IMR-90 (cell line): ENCODE measurements at regions not wholly inside any gene's neighbourhood (a gene's known extent, or its start where the extent isn't known, plus 50 kb on each side); places are given as distances from the start of the nearest gene placed in this dataset.
A peak's percentile ranks its signal among the peaks of the same experiment; 100 is the strongest.

Experiments used
- ATAC-seq: fragments of 200-7000 bp; cut with Tn5 transposase; 2 replicates; pipeline ENCODE4 v1.9.1; 2020; ENCODE audit warnings: low read depth, mild to moderate bottlenecking, moderate library complexity
- BruUV-seq: library from RNA; stranded (reverse); fragments of 400-500 nt; replicated peaks from 2 replicates; lab custom pipeline; 2021; lab: Mats Ljungman, UMichigan
- CTCF ChIA-PET: fragments of 300-600 bp; formaldehyde crosslinking; extraction: SDS; loops from one replicate; lab custom pipeline; 2021; ENCODE audit warnings: antibody characterized with exemption; lab: Yijun Ruan, JAX
- POLR2A ChIA-PET: fragments of 300-600 bp; sonication (Branson Sonifier 250); formaldehyde crosslinking; loops from one replicate; lab custom pipeline; 2022; ENCODE audit warnings: antibody characterized with exemption; ENCODE audit not compliant: unreplicated experiment; lab: Charles Lee
- DNase-seq: peaks from one replicate; pipeline ENCODE4 v3.0.0; 2013
- H2AFZ ChIP-seq: replicated peaks from 2 replicates; pipeline ENCODE3; 2013; ENCODE audit warnings: low read length, mild to moderate bottlenecking; ENCODE audit not compliant: poor library complexity
- H2AK5ac ChIP-seq: 2 replicates; pipeline ENCODE4 v1.6.1; 2013; ENCODE audit warnings: low read depth, low read length, inconsistent platforms
- H2AK9ac ChIP-seq: replicated peaks from 2 replicates; pipeline ENCODE3; 2013; ENCODE audit warnings: mild to moderate bottlenecking, low read depth, low read length, moderate library complexity; ENCODE audit not compliant: poor library complexity
- H2BK120ac ChIP-seq: 2 replicates; pipeline ENCODE4 v1.6.1; 2013; ENCODE audit warnings: low read depth, low read length, inconsistent platforms
- H2BK15ac ChIP-seq: 3 replicates; pipeline ENCODE4 v1.6.1; 2013; ENCODE audit warnings: low read depth, low read length, inconsistent platforms
- H2BK20ac ChIP-seq: 2 replicates; pipeline ENCODE4 v1.6.1; 2013; ENCODE audit warnings: low read depth, mild to moderate bottlenecking, inconsistent platforms, low read length, moderate library complexity
- H2BK5ac ChIP-seq: 2 replicates; pipeline ENCODE4 v1.6.1; 2013; ENCODE audit warnings: mild to moderate bottlenecking, low read depth, low read length, inconsistent platforms; ENCODE audit not compliant: poor library complexity, severe bottlenecking
- H3K14ac ChIP-seq: replicated peaks from 2 replicates; pipeline ENCODE4 v1.6.1; 2013; ENCODE audit warnings: low read depth, low read length, inconsistent platforms
- H3K18ac ChIP-seq: 2 replicates; pipeline ENCODE4 v1.6.1; 2013; ENCODE audit warnings: low read depth, low read length, control low read depth
- H3K23ac ChIP-seq: 2 replicates; pipeline ENCODE4 v1.6.1; 2013; ENCODE audit warnings: low read depth, low read length, inconsistent platforms
- H3K27ac ChIP-seq: 2 replicates; pipeline ENCODE4 v1.5.1; 2013; ENCODE audit warnings: mild to moderate bottlenecking, control low read depth, low read length; ENCODE audit not compliant: insufficient read depth
- H3K27me3 ChIP-seq: 2 replicates; pipeline ENCODE4 v1.6.1; 2013; ENCODE audit warnings: low read length; ENCODE audit not compliant: control insufficient read depth, insufficient read depth
- H3K36me3 ChIP-seq: 2 replicates; pipeline ENCODE4 v1.6.1; 2013; ENCODE audit warnings: low read length, mixed read lengths; ENCODE audit not compliant: control insufficient read depth, insufficient read depth
- H3K4ac ChIP-seq: 2 replicates; pipeline ENCODE4 v1.6.1; 2013; ENCODE audit warnings: low read depth, low read length, inconsistent platforms
- H3K4me1 ChIP-seq: 2 replicates; pipeline ENCODE4 v1.6.1; 2013; ENCODE audit warnings: low read length, mixed read lengths; ENCODE audit not compliant: control insufficient read depth, insufficient read depth
- H3K4me2 ChIP-seq: 2 replicates; pipeline ENCODE4 v1.6.1; 2013; ENCODE audit warnings: low read depth, mild to moderate bottlenecking, control low read depth, low read length, moderate library complexity
- H3K4me3 ChIP-seq: 2 replicates; pipeline ENCODE4 v1.5.1; 2013; ENCODE audit warnings: low read depth, mild to moderate bottlenecking, control low read depth, low read length, moderate library complexity; ENCODE audit not compliant: insufficient read depth
- H3K56ac ChIP-seq: 2 replicates; pipeline ENCODE4 v1.6.1; 2013; ENCODE audit warnings: low read length, inconsistent platforms; ENCODE audit not compliant: insufficient read depth; ENCODE audit errors: extremely low read depth
- H3K79me1 ChIP-seq, 2 experiments: 2 replicates each; pipeline ENCODE4 v1.6.1; 2013; ENCODE audit warnings: low read length in 2 of 2, inconsistent platforms in 1 of 2, low read depth in 1 of 2
- H3K9ac ChIP-seq: 2 replicates; pipeline ENCODE4 v1.6.1; 2013; ENCODE audit warnings: low read depth, low read length, control low read depth
- H3K9me1 ChIP-seq: 2 replicates; pipeline ENCODE4 v1.6.1; 2013; ENCODE audit warnings: low read length, inconsistent platforms; ENCODE audit not compliant: insufficient read depth
- H3K9me3 ChIP-seq: 2 replicates; pipeline ENCODE4 v1.6.1; 2013; ENCODE audit warnings: low read length; ENCODE audit not compliant: control insufficient read depth, insufficient read depth
- H4K20me1 ChIP-seq: 2 replicates; pipeline ENCODE4 v1.6.1; 2013; ENCODE audit warnings: low read length, inconsistent platforms; ENCODE audit not compliant: insufficient read depth
- H4K5ac ChIP-seq: 2 replicates; pipeline ENCODE4 v1.6.1; 2013; ENCODE audit warnings: mild to moderate bottlenecking, low read depth, low read length, control low read depth
- H4K8ac ChIP-seq, 2 experiments: 2 replicates each; pipeline ENCODE4 v1.6.1; 2013; ENCODE audit warnings: low read depth in 2 of 2, low read length in 2 of 2, control low read depth in 1 of 2, inconsistent platforms in 1 of 2
- H4K91ac ChIP-seq: 2 replicates; pipeline ENCODE4 v1.6.1; 2013; ENCODE audit warnings: low read depth, low read length, inconsistent platforms; ENCODE audit not compliant: insufficient read depth
- BHLHE40 ChIP-seq: fragments of 150-350 bp; IDR thresholded peaks from 2 replicates; pipeline ENCODE4 v1.6.1; 2016; ENCODE audit warnings: mild to moderate bottlenecking, low read depth, low read length
- CEBPB ChIP-seq: IDR thresholded peaks from 2 replicates; pipeline ENCODE4 v1.6.1; 2012; ENCODE audit warnings: low read depth, low read length, improper control_type of control experiment
- CHD1 ChIP-seq: IDR thresholded peaks from 2 replicates; pipeline ENCODE4 v1.6.1; 2012; ENCODE audit warnings: low read depth, low read length, improper control_type of control experiment
- FOS ChIP-seq: fragments of 150-350 bp; IDR thresholded peaks from 2 replicates; pipeline ENCODE4 v1.6.1; 2016; ENCODE audit warnings: low read depth, low read length
- MAFK ChIP-seq: IDR thresholded peaks from 2 replicates; pipeline ENCODE4 v1.6.1; 2012; ENCODE audit warnings: low read depth, low read length, improper control_type of control experiment
- MAZ ChIP-seq: IDR thresholded peaks from 2 replicates; pipeline ENCODE4 v1.6.1; 2012; ENCODE audit warnings: low read depth, mild to moderate bottlenecking, low read length, improper control_type of control experiment, moderate library complexity, borderline replicate concordance
- MXI1 ChIP-seq: IDR thresholded peaks from 2 replicates; pipeline ENCODE4 v1.6.1; 2012; ENCODE audit warnings: low read depth, mild to moderate bottlenecking, low read length, moderate library complexity, borderline replicate concordance
- NFE2L2 ChIP-seq: fragments of 150-350 bp; IDR thresholded peaks from 2 replicates; pipeline ENCODE4 v1.6.1; 2016; ENCODE audit warnings: low read depth, mild to moderate bottlenecking, low read length
- POLR2A ChIP-seq: IDR thresholded peaks from 2 replicates; pipeline ENCODE4 v1.6.1; 2012; ENCODE audit warnings: mild to moderate bottlenecking, low read depth, low read length
- RAD21 ChIP-seq: IDR thresholded peaks from 2 replicates; pipeline ENCODE4 v1.6.1; 2012; ENCODE audit warnings: low read length, improper control_type of control experiment
- RCOR1 ChIP-seq: IDR thresholded peaks from 2 replicates; pipeline ENCODE4 v1.6.1; 2012; ENCODE audit warnings: mild to moderate bottlenecking, low read length, improper control_type of control experiment; ENCODE audit not compliant: insufficient replicate concordance
- RFX5 ChIP-seq: IDR thresholded peaks from 2 replicates; pipeline ENCODE4 v1.8.0; 2012; ENCODE audit warnings: low read depth, mild to moderate bottlenecking, low read length, moderate library complexity
- SMC3 ChIP-seq: fragments of 150-350 bp; IDR thresholded peaks from 2 replicates; pipeline ENCODE4 v1.6.1; 2016; ENCODE audit warnings: low read depth, mild to moderate bottlenecking, antibody characterized with exemption, low read length, moderate library complexity
- dilution Hi-C: fragments of 300-500 bp; cut with HindIII; formaldehyde crosslinking; loops from one replicate; pipeline ENCODE4 v1.14.3; 2018; ENCODE audit warnings: low sequenced_read_pairs; ENCODE audit not compliant: unreplicated experiment
- in situ Hi-C: fragments of 300-500 bp; cut with MboI; formaldehyde crosslinking; loops from 3 replicates; pipeline ENCODE4 v1.14.3; 2019; ENCODE audit warnings: low sequenced_read_pairs, inconsistent platforms, mixed read lengths
- intact Hi-C: fragments of 100-400 bp; cut with micrococcal nuclease; formaldehyde crosslinking; loops from 2 replicates; pipeline ENCODE4 v1.10.0; 2022
- TF ChIP-seq, protein P1 (sequence below): fragments of 150-350 bp; IDR thresholded peaks from 2 replicates; pipeline ENCODE4 v1.6.1; 2017; ENCODE audit warnings: mild to moderate bottlenecking, antibody characterized with exemption, low read length, low read depth
- TF ChIP-seq, protein P2 (sequence below): conservative IDR thresholded peaks from 2 replicates; pipeline ENCODE4 v1.5.1; 2012; ENCODE audit warnings: mild to moderate bottlenecking, low read depth, low read length, improper control_type of control experiment
- TF ChIP-seq, protein P3 (sequence below): fragments of 150-350 bp; IDR thresholded peaks from 2 replicates; pipeline ENCODE4 v1.6.1; 2016; ENCODE audit warnings: low read depth, mild to moderate bottlenecking, low read length, moderate library complexity, borderline replicate concordance

DNA sequence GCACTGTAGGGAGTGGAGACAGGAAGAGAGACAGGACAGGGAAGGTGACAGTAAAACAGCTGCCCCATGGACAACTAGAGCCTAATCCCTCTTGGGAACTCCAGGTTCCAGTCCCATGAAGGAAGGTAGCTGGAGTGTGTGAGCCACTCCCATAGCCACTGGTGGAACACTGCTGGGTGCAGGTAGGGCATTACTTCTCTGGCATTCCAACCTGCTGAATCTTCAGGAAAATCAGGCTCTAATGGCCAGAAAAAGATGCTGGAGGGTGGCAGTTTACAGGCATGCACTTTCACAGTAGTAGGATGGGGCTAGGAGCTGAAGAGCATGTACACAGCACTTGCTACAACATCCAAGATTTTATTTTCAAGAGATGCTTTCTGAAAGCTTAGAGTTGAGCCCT, 259.4 kb downstream of the AUH start:
- Histone ChIP-seq H2AFZ (no peak overlapping the region), H3K9me1 (peaks cover 20% of the 10 kb centered on the region), H3K56ac (no peak overlapping the region), H2BK15ac (peak overlapping the region; percentile 48; the same call in 2 of the 3 replicates), H4K5ac (peak overlapping the region; percentile 79; the same call in 1 of the 2 replicates), H3K4me3 (no peak overlapping the region), H3K9me3 (no peaks in the 10 kb centered on the region), H4K91ac (0 out of 2 replicates have a peak overlapping the region, but pooled peaks have one; percentile 0), H3K79me1 (peaks cover 0 to 4% of the 10 kb centered on the region in 2 experiments; a peak in 2 of 4 replicates), H3K27ac (no peak overlapping the region), H3K14ac (peak overlapping the region; percentile 68), H2BK20ac (peak overlapping the region; percentile 93; the same call in 1 of the 2 replicates), H3K9ac (no peak overlapping the region), H3K23ac (no peak overlapping the region; the same call in 1 of the 2 replicates), H3K36me3 (no peaks in the 10 kb centered on the region), H3K18ac (peak overlapping the region; percentile 81), H3K4me1 (peaks cover 26% of the 10 kb centered on the region), H3K27me3 (no peaks in the 10 kb centered on the region), H3K4ac (peak overlapping the region; percentile 87; the same call in 1 of the 2 replicates), H4K8ac (peak overlapping the region in 1 of 2 experiments; percentile 45; a peak in 1 of 4 replicates), H2BK5ac (no peak overlapping the region), H4K20me1 (no peaks in the 10 kb centered on the region), H2AK5ac (peak overlapping the region; percentile 97), H2AK9ac (no peak overlapping the region), H2BK120ac (peak overlapping the region; percentile 94), H3K4me2 (no peak overlapping the region)
- in situ Hi-C loops (no loop called here), dilution Hi-C loops (no loop called here), intact Hi-C loops (loop anchor here (5.0 kb wide), 1 partner anchor 320 kb away; the partner anchor contains the start of gene NFIL3)
- no TSS peak for BruUV-seq
- CTCF ChIA-PET, result no interaction called here
- POLR2A ChIA-PET, result no interaction called here
- DNase-seq, result no peak
- no peak for TF ChIP-seq SMC3
- TF ChIP-seq RAD21, result no peak
- TF ChIP-seq POLR2A, result no peak
- no peak for TF ChIP-seq NFE2L2
- no peak for TF ChIP-seq MAZ
- no peak for TF ChIP-seq CEBPB
- no peak for TF ChIP-seq CHD1
- TF ChIP-seq MAFK, result no peak
- TF ChIP-seq, protein P1, sequence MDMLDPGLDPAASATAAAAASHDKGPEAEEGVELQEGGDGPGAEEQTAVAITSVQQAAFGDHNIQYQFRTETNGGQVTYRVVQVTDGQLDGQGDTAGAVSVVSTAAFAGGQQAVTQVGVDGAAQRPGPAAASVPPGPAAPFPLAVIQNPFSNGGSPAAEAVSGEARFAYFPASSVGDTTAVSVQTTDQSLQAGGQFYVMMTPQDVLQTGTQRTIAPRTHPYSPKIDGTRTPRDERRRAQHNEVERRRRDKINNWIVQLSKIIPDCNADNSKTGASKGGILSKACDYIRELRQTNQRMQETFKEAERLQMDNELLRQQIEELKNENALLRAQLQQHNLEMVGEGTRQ, result no peak
- no peak for TF ChIP-seq BHLHE40
- TF ChIP-seq FOS, result no peak
- TF ChIP-seq, protein P2, sequence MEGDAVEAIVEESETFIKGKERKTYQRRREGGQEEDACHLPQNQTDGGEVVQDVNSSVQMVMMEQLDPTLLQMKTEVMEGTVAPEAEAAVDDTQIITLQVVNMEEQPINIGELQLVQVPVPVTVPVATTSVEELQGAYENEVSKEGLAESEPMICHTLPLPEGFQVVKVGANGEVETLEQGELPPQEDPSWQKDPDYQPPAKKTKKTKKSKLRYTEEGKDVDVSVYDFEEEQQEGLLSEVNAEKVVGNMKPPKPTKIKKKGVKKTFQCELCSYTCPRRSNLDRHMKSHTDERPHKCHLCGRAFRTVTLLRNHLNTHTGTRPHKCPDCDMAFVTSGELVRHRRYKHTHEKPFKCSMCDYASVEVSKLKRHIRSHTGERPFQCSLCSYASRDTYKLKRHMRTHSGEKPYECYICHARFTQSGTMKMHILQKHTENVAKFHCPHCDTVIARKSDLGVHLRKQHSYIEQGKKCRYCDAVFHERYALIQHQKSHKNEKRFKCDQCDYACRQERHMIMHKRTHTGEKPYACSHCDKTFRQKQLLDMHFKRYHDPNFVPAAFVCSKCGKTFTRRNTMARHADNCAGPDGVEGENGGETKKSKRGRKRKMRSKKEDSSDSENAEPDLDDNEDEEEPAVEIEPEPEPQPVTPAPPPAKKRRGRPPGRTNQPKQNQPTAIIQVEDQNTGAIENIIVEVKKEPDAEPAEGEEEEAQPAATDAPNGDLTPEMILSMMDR, result no peak
- TF ChIP-seq, protein P3, sequence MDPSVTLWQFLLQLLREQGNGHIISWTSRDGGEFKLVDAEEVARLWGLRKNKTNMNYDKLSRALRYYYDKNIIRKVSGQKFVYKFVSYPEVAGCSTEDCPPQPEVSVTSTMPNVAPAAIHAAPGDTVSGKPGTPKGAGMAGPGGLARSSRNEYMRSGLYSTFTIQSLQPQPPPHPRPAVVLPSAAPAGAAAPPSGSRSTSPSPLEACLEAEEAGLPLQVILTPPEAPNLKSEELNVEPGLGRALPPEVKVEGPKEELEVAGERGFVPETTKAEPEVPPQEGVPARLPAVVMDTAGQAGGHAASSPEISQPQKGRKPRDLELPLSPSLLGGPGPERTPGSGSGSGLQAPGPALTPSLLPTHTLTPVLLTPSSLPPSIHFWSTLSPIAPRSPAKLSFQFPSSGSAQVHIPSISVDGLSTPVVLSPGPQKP, result no peak
- no peak for TF ChIP-seq MXI1
- TF ChIP-seq RFX5, result no peak
- TF ChIP-seq RCOR1, result no peak
- no peak for ATAC-seq
